ENCODE measurements at regions not wholly inside any gene's neighbourhood (a gene's known extent, or its start where the extent isn't known, plus 50 kb on each side); places are given as distances from the start of the nearest gene placed in this dataset.

DNA sequence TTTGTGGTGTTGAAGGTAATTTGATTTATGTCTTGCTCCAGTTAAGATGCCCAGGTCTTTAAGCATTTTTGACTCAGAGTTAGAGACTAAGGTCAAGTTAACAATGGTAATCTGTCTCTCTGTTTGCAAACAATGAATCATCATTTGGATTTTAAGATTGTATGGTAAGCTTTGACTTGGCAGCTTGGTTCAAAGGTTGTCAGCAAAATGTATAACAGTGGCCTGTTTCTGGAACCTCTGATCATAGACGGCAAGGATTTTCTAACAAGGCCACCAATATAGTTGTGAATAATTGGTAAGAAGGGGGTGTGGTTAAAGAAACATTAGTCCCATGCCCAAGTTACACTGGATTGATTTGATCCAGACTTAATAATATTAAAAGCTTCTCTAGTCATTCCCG, 775.2 kb upstream of the GOLIM4 start (continued):
- TF ChIP-seq, protein P1, sequence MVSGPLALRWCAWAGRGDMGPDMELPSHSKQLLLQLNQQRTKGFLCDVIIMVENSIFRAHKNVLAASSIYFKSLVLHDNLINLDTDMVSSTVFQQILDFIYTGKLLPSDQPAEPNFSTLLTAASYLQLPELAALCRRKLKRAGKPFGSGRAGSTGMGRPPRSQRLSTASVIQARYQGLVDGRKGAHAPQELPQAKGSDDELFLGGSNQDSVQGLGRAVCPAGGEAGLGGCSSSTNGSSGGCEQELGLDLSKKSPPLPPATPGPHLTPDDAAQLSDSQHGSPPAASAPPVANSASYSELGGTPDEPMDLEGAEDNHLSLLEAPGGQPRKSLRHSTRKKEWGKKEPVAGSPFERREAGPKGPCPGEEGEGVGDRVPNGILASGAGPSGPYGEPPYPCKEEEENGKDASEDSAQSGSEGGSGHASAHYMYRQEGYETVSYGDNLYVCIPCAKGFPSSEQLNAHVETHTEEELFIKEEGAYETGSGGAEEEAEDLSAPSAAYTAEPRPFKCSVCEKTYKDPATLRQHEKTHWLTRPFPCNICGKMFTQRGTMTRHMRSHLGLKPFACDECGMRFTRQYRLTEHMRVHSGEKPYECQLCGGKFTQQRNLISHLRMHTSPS (CRISPR knock-in tag; IDR thresholded peaks at IDR 0.05; ENCODE audit: low read depth), result no peak
- peak; percentile 49; the same call in 1 of the 2 replicates for TF ChIP-seq HOXD1 (CRISPR knock-in tag; IDR thresholded peaks at IDR 0.05)
- peak; percentile 93 for TF ChIP-seq JUNB (CRISPR knock-in tag; IDR thresholded peaks at IDR 0.05; ENCODE audit: borderline replicate concordance)
- no peak for TF ChIP-seq RNF2 (conservative IDR thresholded peaks at IDR 0.05; ENCODE audit: low read depth)
- TF ChIP-seq, protein P2, sequence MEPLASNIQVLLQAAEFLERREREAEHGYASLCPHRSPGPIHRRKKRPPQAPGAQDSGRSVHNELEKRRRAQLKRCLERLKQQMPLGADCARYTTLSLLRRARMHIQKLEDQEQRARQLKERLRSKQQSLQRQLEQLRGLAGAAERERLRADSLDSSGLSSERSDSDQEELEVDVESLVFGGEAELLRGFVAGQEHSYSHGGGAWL (CRISPR knock-in tag; IDR thresholded peaks at IDR 0.05), result no peak
- no peak for TF ChIP-seq CREB1 (IDR thresholded peaks at IDR 0.05)
- TF ChIP-seq CREB1 (CRISPR knock-in tag; IDR thresholded peaks at IDR 0.05), result peak; percentile 69
- peak; percentile 89 for TF ChIP-seq JUND (CRISPR knock-in tag; IDR thresholded peaks at IDR 0.05)
- peak; percentile 87 for TF ChIP-seq NCOA2 (CRISPR knock-in tag; IDR thresholded peaks at IDR 0.05)
- peak; percentile 61; the same call in 1 of the 2 replicates for TF ChIP-seq ZNF34 (CRISPR knock-in tag; IDR thresholded peaks at IDR 0.05; ENCODE audit: borderline replicate concordance)
- TF ChIP-seq, protein P3, sequence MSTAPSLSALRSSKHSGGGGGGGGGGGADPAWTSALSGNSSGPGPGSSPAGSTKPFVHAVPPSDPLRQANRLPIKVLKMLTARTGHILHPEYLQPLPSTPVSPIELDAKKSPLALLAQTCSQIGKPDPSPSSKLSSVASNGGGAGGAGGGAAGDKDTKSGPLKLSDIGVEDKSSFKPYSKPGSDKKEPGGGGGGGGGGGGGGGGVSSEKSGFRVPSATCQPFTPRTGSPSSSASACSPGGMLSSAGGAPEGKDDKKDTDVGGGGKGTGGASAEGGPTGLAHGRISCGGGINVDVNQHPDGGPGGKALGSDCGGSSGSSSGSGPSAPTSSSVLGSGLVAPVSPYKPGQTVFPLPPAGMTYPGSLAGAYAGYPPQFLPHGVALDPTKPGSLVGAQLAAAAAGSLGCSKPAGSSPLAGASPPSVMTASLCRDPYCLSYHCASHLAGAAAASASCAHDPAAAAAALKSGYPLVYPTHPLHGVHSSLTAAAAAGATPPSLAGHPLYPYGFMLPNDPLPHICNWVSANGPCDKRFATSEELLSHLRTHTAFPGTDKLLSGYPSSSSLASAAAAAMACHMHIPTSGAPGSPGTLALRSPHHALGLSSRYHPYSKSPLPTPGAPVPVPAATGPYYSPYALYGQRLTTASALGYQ (CRISPR knock-in tag; IDR thresholded peaks at IDR 0.05), result peak; percentile 73; the same call in 1 of the 2 replicates
- 0 out of 2 replicates have a peak, but pooled peaks have one; percentile 21 for TF ChIP-seq ONECUT2 (CRISPR knock-in tag; IDR thresholded peaks at IDR 0.05)
- TF ChIP-seq, protein P4, sequence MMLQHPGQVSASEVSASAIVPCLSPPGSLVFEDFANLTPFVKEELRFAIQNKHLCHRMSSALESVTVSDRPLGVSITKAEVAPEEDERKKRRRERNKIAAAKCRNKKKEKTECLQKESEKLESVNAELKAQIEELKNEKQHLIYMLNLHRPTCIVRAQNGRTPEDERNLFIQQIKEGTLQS (CRISPR knock-in tag; IDR thresholded peaks at IDR 0.05), result peak; percentile 91
- no peak for TF ChIP-seq MAFG (CRISPR knock-in tag; IDR thresholded peaks at IDR 0.05)
- TF ChIP-seq ZNF230 (CRISPR knock-in tag; IDR thresholded peaks at IDR 0.05), result no peak
- no peak; the same call in 1 of the 2 replicates for TF ChIP-seq ATF7-NPFF (CRISPR knock-in tag; IDR thresholded peaks at IDR 0.05; ENCODE audit: low read depth)
- TF ChIP-seq SMAD3 (CRISPR knock-in tag; IDR thresholded peaks at IDR 0.05), result peak; percentile 21; the same call in 1 of the 2 replicates
- TF ChIP-seq ZNF792 (CRISPR knock-in tag; IDR thresholded peaks at IDR 0.05), result peak; percentile 19; the same call in 1 of the 2 replicates
- peak; percentile 45; the same call in 1 of the 2 replicates for TF ChIP-seq ERF (CRISPR knock-in tag; IDR thresholded peaks at IDR 0.05)
- peak; percentile 75 for TF ChIP-seq NR2F6 (IDR thresholded peaks at IDR 0.05)
- peak; percentile 71 for TF ChIP-seq NR2F6 (CRISPR knock-in tag; IDR thresholded peaks at IDR 0.05)
- TF ChIP-seq SIX4 (CRISPR knock-in tag; IDR thresholded peaks at IDR 0.05), result peak; percentile 37; the same call in 1 of the 2 replicates
- TF ChIP-seq JUN (CRISPR knock-in tag; IDR thresholded peaks at IDR 0.05), result peak; percentile 76; the same call in 1 of the 2 replicates
- peak; percentile 66; the same call in 1 of the 2 replicates for TF ChIP-seq ZNF264 (CRISPR knock-in tag; IDR thresholded peaks at IDR 0.05)
- TF ChIP-seq CREM (IDR thresholded peaks at IDR 0.05), result peak; percentile 77
- no peak for TF ChIP-seq CREM (CRISPR knock-in tag; IDR thresholded peaks at IDR 0.05)
- TF ChIP-seq KAT8 (CRISPR knock-in tag; IDR thresholded peaks at IDR 0.05), result peak; percentile 40
- peak; percentile 83 for TF ChIP-seq ISL2 (CRISPR knock-in tag; IDR thresholded peaks at IDR 0.05)
- no peak for TF ChIP-seq FOXP1 (IDR thresholded peaks at IDR 0.05)
- peak; percentile 39; the same call in 1 of the 2 replicates for TF ChIP-seq FOXP1 (CRISPR knock-in tag; IDR thresholded peaks at IDR 0.05)
- TF ChIP-seq ZMYM4 (CRISPR knock-in tag; IDR thresholded peaks at IDR 0.05), result peak; percentile 43; the same call in 1 of the 2 replicates
- peak; percentile 80; the same call in 1 of the 2 replicates for TF ChIP-seq NFIC (IDR thresholded peaks at IDR 0.05; ENCODE audit: low read length)
- TF ChIP-seq ZNF577 (CRISPR knock-in tag; IDR thresholded peaks at IDR 0.05; ENCODE audit: borderline replicate concordance, low read depth), result no peak
